B cell (primary cell): ENCODE measurements at regions not wholly inside any gene's neighbourhood (a gene's known extent, or its start where the extent isn't known, plus 50 kb on each side); places are given as distances from the start of the nearest gene placed in this dataset.

Experiments
- ATAC-seq: fragments of 200-7000 bp; cut with Tn5 transposase; one replicate; pipeline ENCODE4 v1.10.0; 2021; ENCODE audit warnings: low read depth, mild to moderate bottlenecking, moderate number of reproducible peaks, moderate library complexity
- CTCF ChIA-PET: fragments of 350-600 bp; sonication (Branson Sonifier 250); formaldehyde crosslinking; loops from one replicate; lab custom pipeline; 2021; ENCODE audit warnings: antibody characterized with exemption, inconsistent platforms; lab: Charles Lee
- POLR2A ChIA-PET: fragments of 350-600 bp; sonication (Branson Sonifier 250); formaldehyde crosslinking; loops from one replicate; lab custom pipeline; 2021; ENCODE audit warnings: antibody characterized with exemption; lab: Charles Lee
- DNase-seq: peaks from one replicate; pipeline ENCODE4 v3.0.0; 2013
- H2AFZ ChIP-seq: 2 replicates; pipeline ENCODE4 v1.6.1; 2012; ENCODE audit warnings: mild to moderate bottlenecking, low read depth, low read length; ENCODE audit not compliant: insufficient read depth, poor library complexity, severe bottlenecking
- H3K27ac ChIP-seq, 2 donors: 1 replicate in 1 of 2; 2 replicates in 1 of 2; pipeline ENCODE4 v1.5.1; 2012 to 2013; ENCODE audit warnings: low read length in 2 of 2, mild to moderate bottlenecking in 2 of 2, moderate library complexity in 1 of 2
- H3K27me3 ChIP-seq, 4 experiments: fragments of 200-600 bp in 1 of 4; sonication (generic) in 1 of 4; replicated peaks in 1 of 4; 1 replicate in 2 of 4; 2 replicates in 2 of 4; pipeline versions ENCODE4 v1.6.1 to v1.7.0; 2013 to 2016; ENCODE audit warnings: low read length in 3 of 4, mild to moderate bottlenecking in 2 of 4, mixed read lengths in 1 of 4, moderate library complexity in 1 of 4; ENCODE audit not compliant: insufficient read depth in 4 of 4, control insufficient read depth in 3 of 4; ENCODE audit errors: control extremely low read depth in 1 of 4
- H3K36me3 ChIP-seq, 2 experiments: replicated peaks in 1 of 2; 1 replicate in 1 of 2; 2 replicates in 1 of 2; pipeline versions ENCODE4 v1.6.1 to v1.7.1; 2013; ENCODE audit warnings: low read length in 1 of 2; ENCODE audit not compliant: insufficient read depth in 2 of 2, control insufficient read depth in 1 of 2; ENCODE audit errors: control extremely low read depth in 1 of 2, extremely low read depth in 1 of 2
- H3K4me1 ChIP-seq, 2 donors: fragments of 200-600 bp in 1 of 2; sonication (generic) in 1 of 2; 1 replicate in 1 of 2; 2 replicates in 1 of 2; pipeline versions ENCODE4 v1.5.1 to v1.6.1; 2013 to 2017; ENCODE audit warnings: low read length in 2 of 2; ENCODE audit not compliant: control insufficient read depth in 2 of 2, insufficient read depth in 2 of 2
- H3K4me2 ChIP-seq: replicated peaks from 2 replicates; pipeline ENCODE3; 2012; ENCODE audit warnings: mild to moderate bottlenecking, low read depth, low read length; ENCODE audit not compliant: poor library complexity, severe bottlenecking
- H3K4me3 ChIP-seq, 5 experiments: fragments of 200-600 bp in 1 of 5; sonication (generic) in 1 of 5; 1 replicate in 3 of 5; 2 replicates in 2 of 5; pipeline versions ENCODE4 v1.5.1 to v1.7.0; 2011 to 2016; ENCODE audit warnings: low read length in 4 of 5, mild to moderate bottlenecking in 4 of 5, low read depth in 2 of 5, control low read depth in 1 of 5, moderate library complexity in 1 of 5; ENCODE audit not compliant: insufficient read depth in 1 of 5; ENCODE audit errors: control extremely low read depth in 1 of 5, extremely low read depth in 1 of 5
- H3K79me2 ChIP-seq: fragments of 200-600 bp; sonication (generic); one replicate; pipeline ENCODE4 v1.6.0; 2016; ENCODE audit warnings: low read length; ENCODE audit not compliant: control insufficient read depth, insufficient read depth
- H3K9ac ChIP-seq: fragments of 200-600 bp; sonication (generic); 2 replicates; pipeline ENCODE4 v1.6.1; 2017; ENCODE audit warnings: mild to moderate bottlenecking, low read length, moderate library complexity
- H3K9me3 ChIP-seq, 3 donors: one replicate each; pipeline versions ENCODE4 v1.6.1 to v1.7.1; 2013; ENCODE audit warnings: low read length in 2 of 3; ENCODE audit not compliant: control insufficient read depth in 2 of 3, insufficient read depth in 1 of 3; ENCODE audit errors: control extremely low read depth in 1 of 3
- H4K20me1 ChIP-seq: 2 replicates; pipeline ENCODE4 v1.6.0; 2012; ENCODE audit warnings: mild to moderate bottlenecking, low read length; ENCODE audit not compliant: insufficient read depth, control insufficient read depth, poor library complexity, severe bottlenecking
- H3K27ac Mint-ChIP-seq: one replicate; pipeline ENCODE4 v1.8.0; 2021; ENCODE audit warnings: mixed read lengths
- H3K27me3 Mint-ChIP-seq: one replicate; pipeline ENCODE4 v1.8.0; 2021; ENCODE audit warnings: mixed read lengths
- H3K4me1 Mint-ChIP-seq: one replicate; pipeline ENCODE4 v1.8.0; 2021; ENCODE audit warnings: mixed read lengths
- H3K4me3 Mint-ChIP-seq: one replicate; pipeline ENCODE4 v1.8.0; 2021; ENCODE audit warnings: mixed read lengths
- H3K9me3 Mint-ChIP-seq: one replicate; pipeline ENCODE4 v1.8.0; 2022; ENCODE audit warnings: mixed read lengths; ENCODE audit not compliant: insufficient read depth
- EZH2 ChIP-seq: IDR thresholded peaks from 2 replicates; pipeline ENCODE4 v1.6.1; 2012; ENCODE audit warnings: borderline replicate concordance, low read depth, mild to moderate bottlenecking, moderate library complexity, low read length; ENCODE audit not compliant: insufficient read depth, poor library complexity, severe bottlenecking
- WGBS: methylation state at CpG from one replicate; pipeline ENCODE4 v1.1.5; 2013; ENCODE audit warnings: missing lambda C conversion rate; ENCODE audit not compliant: insufficient coverage; 5-methylcytosine and 5-hydroxymethylcytosine counted together
- intact Hi-C: fragments of 100-400 bp; cut with micrococcal nuclease; formaldehyde crosslinking; loops from one replicate; pipeline ENCODE4 v1.10.0; 2022
- TF ChIP-seq, protein P1 (sequence below): fragments of 200-600 bp; IDR thresholded peaks from one replicate; pipeline ENCODE4 v1.8.0; 2022; ENCODE audit warnings: antibody characterized with exemption, mild to moderate bottlenecking

DNA sequence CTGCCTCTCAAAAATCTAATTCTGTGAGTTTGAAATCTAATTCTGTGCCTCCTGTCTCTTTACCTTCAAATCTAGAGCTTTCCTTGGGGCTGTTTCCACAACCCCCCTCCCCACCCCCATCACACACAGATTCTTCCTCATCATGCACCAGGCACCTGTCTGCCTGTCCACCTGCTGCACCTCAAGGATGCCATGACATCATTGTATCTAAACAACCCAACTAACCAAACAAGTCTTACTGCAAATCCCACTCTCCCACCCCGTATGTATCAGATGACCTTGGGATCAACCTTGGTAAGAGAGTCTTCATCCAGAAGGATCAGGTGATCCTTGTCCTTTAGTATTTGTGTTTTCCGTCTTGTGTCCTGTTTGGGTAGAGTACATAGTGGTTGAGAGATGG lies 102.7 kb upstream of the SIM2 start:
- ChIA-PET POLR2A (no interaction called here), CTCF (no interaction called here)
- Histone ChIP-seq H3K27ac (no peak overlapping the region), H3K27me3 (peaks cover 0 to 3% (median 0%) of the 10 kb centered on the region in 4 experiments), H3K9ac (no peak overlapping the region), H3K4me1 (no peaks in the 10 kb centered on the region), H3K4me3 (no peak overlapping the region), H3K79me2 (no peaks in the 10 kb centered on the region), H3K4me2 (no peak overlapping the region), H2AFZ (no peak overlapping the region), H3K36me3 (no peaks in the 10 kb centered on the region), H3K9me3 (peaks cover 0 to 11% (median 3%) of the 10 kb centered on the region in 3 donors), H4K20me1 (no peaks in the 10 kb centered on the region)
- ATAC-seq (no peak), DNase-seq (no peak)
- H3K4me1 Mint-ChIP-seq = no peaks in the 10 kb centered on the region
- TF ChIP-seq, protein P1, sequence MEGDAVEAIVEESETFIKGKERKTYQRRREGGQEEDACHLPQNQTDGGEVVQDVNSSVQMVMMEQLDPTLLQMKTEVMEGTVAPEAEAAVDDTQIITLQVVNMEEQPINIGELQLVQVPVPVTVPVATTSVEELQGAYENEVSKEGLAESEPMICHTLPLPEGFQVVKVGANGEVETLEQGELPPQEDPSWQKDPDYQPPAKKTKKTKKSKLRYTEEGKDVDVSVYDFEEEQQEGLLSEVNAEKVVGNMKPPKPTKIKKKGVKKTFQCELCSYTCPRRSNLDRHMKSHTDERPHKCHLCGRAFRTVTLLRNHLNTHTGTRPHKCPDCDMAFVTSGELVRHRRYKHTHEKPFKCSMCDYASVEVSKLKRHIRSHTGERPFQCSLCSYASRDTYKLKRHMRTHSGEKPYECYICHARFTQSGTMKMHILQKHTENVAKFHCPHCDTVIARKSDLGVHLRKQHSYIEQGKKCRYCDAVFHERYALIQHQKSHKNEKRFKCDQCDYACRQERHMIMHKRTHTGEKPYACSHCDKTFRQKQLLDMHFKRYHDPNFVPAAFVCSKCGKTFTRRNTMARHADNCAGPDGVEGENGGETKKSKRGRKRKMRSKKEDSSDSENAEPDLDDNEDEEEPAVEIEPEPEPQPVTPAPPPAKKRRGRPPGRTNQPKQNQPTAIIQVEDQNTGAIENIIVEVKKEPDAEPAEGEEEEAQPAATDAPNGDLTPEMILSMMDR = no peak
- no peak for TF ChIP-seq EZH2
- H3K4me3 Mint-ChIP-seq = no peak overlapping the region
- H3K27ac Mint-ChIP-seq = no peak overlapping the region
- H3K9me3 Mint-ChIP-seq = peaks cover 3% of the 10 kb centered on the region
- intact Hi-C loops = no loop called here
- WGBS = 89% methylated on average over 1 of the region's 2 CpGs
- peaks cover 38% of the 10 kb centered on the region for H3K27me3 Mint-ChIP-seq

DNA sequence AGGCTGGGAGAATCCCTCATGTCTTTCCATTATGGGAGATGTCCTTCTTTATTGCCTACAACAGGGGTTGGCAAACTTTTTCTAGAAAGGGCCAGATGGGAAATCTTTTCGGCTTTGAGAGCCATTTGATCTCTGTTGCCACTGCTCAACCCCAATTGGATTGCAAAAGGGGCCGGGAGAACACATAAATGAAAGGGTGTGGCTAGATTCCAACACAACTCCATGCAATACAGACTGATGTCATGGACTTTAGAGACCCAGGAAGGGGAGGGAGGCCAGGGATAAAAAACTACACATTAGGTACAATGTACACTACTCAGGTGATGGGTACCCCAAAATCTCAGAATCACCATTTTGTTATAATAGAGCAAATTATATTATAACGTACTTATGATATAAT lies 97.6 kb upstream of the SIM2 start:
- ATAC-seq (no peak), DNase-seq (no peak)
- Histone ChIP-seq H3K4me1 (no peaks in the 10 kb centered on the region), H3K4me3 (no peak overlapping the region), H3K9me3 (peaks cover 0 to 11% (median 3%) of the 10 kb centered on the region in 3 donors), H3K27me3 (no peaks in the 10 kb centered on the region), H3K36me3 (no peaks in the 10 kb centered on the region), H3K27ac (no peak overlapping the region), H2AFZ (no peak overlapping the region), H3K79me2 (no peaks in the 10 kb centered on the region), H4K20me1 (no peaks in the 10 kb centered on the region), H3K4me2 (no peak overlapping the region), H3K9ac (no peak overlapping the region)
- H3K27ac Mint-ChIP-seq = no peak overlapping the region
- H3K4me1 Mint-ChIP-seq = no peaks in the 10 kb centered on the region
- WGBS = no CpG with 5 or more reads among the region's 3 CpGs
- no peak overlapping the region for H3K4me3 Mint-ChIP-seq
- H3K9me3 Mint-ChIP-seq = peaks cover 3% of the 10 kb centered on the region
- peaks cover 28% of the 10 kb centered on the region for H3K27me3 Mint-ChIP-seq
- TF ChIP-seq EZH2 = no peak
- TF ChIP-seq, protein P1 = no peak
- intact Hi-C loops = no loop called here
- ChIA-PET POLR2A (no interaction called here), CTCF (no interaction called here)
